Gastrocnemius medialis (tissue), 4 donors: ENCODE measurements at regions not wholly inside any gene's neighbourhood (a gene's known extent, or its start where the extent isn't known, plus 50 kb on each side); places are given as distances from the start of the nearest gene placed in this dataset.

Source experiments
- CTCF ChIP-seq, 5 experiments: fragments of 450-650 bp in 3 of 5; fragments of 200-600 bp in 2 of 5; sonication (generic) in 2 of 5; IDR thresholded peaks in 4 of 5; conservative IDR thresholded peaks in 1 of 5; 1 replicate in 4 of 5; 2 replicates in 1 of 5; pipeline ENCODE4 v1.5.1; 2016 to 2019; ENCODE audit warnings: antibody characterized with exemption in 5 of 5, mild to moderate bottlenecking in 3 of 5, moderate library complexity in 3 of 5
- POLR2A ChIP-seq, 2 donors: fragments of 450-650 bp; IDR thresholded peaks; one replicate each; pipeline ENCODE4 v1.6.1; 2017; ENCODE audit warnings: antibody characterized with exemption in 2 of 2, mild to moderate bottlenecking in 2 of 2, moderate library complexity in 2 of 2

- TF ChIP-seq POLR2A (IDR thresholded peaks at IDR 0.05) (no peak), CTCF (IDR thresholded peaks at IDR 0.05 in 4 of 5, conservative IDR thresholded peaks at IDR 0.05 in 1 of 5) (no peak)
Measured at GRCh38 chr9:26463837-26464236, 428.8 kb downstream of the CAAP1 start.
